ENCODE measurements at regions not wholly inside any gene's neighbourhood (a gene's known extent, or its start where the extent isn't known, plus 50 kb on each side); places are given as distances from the start of the nearest gene placed in this dataset.
"Not testable (repeated sequence)": the region's sequence is repeated elsewhere in the genome, so short reads cannot be mapped to it uniquely, and the experiment has no call there.

- no peak for DNase-seq
These were observed 411.0 kb downstream of the TMEM182 start for GRCh38 chr2:103172821-103173220.

GRCh38 chr2:103174711-103175110, 412.9 kb downstream of the TMEM182 start:
- DNase-seq = no peak

GRCh38 chr2:103176294-103176915, 414.6 kb downstream of the TMEM182 start:
- DNase-seq = no peak

- DNase-seq = no peak
These were observed 418.0 kb downstream of the TMEM182 start for GRCh38 chr2:103179798-103180197.

GRCh38 chr2:103183061-103183460, 421.2 kb downstream of the TMEM182 start:
- no peak for DNase-seq

GRCh38 chr2:103196802-103197201, 435.0 kb downstream of the TMEM182 start:
- DNase-seq = no peak

GRCh38 chr2:103200774-103201173, 438.9 kb downstream of the TMEM182 start:
- not testable (repeated sequence) for DNase-seq

- no peak for DNase-seq
These were observed 447.1 kb downstream of the TMEM182 start for GRCh38 chr2:103208916-103209315.

GRCh38 chr2:103213028-103213542, 451.3 kb downstream of the TMEM182 start:
- no peak for DNase-seq

GRCh38 chr2:103218516-103218915, 456.7 kb downstream of the TMEM182 start:
- no peak for DNase-seq

GRCh38 chr2:103219398-103219797, 457.6 kb downstream of the TMEM182 start:
- no peak for DNase-seq

GRCh38 chr2:103222969-103223368, 461.1 kb downstream of the TMEM182 start:
- no peak for DNase-seq

- DNase-seq = no peak
These were observed 469.0 kb downstream of the TMEM182 start for GRCh38 chr2:103230796-103231195.

GRCh38 chr2:103232865-103233264, 471.0 kb downstream of the TMEM182 start:
- no peak for DNase-seq

GRCh38 chr2:103233691-103234090, 471.9 kb downstream of the TMEM182 start:
- no peak for DNase-seq

GRCh38 chr2:103235283-103235682, 473.5 kb downstream of the TMEM182 start:
- no peak for DNase-seq

GRCh38 chr2:103249462-103249861, 487.6 kb downstream of the TMEM182 start:
- no peak for DNase-seq

- DNase-seq = no peak
These were observed 490.9 kb downstream of the TMEM182 start for GRCh38 chr2:103252781-103253180.

GRCh38 chr2:103254611-103255010, 492.8 kb downstream of the TMEM182 start:
- no peak for DNase-seq

- no peak for DNase-seq
These were observed 502.4 kb downstream of the TMEM182 start for GRCh38 chr2:103264058-103264768.

- no peak for DNase-seq
These were observed 503.7 kb downstream of the TMEM182 start for GRCh38 chr2:103265521-103265920.

- DNase-seq = no peak
These were observed 507.1 kb downstream of the TMEM182 start for GRCh38 chr2:103268841-103269498.

GRCh38 chr2:103276869-103277268, 515.0 kb downstream of the TMEM182 start:
- no peak for DNase-seq

GRCh38 chr2:103284750-103285149, 522.9 kb downstream of the TMEM182 start:
- no peak for DNase-seq
